HL-60/S4 treated with retinoic acid at 250 ng/mL for 4 days and 3 days (cell line): ENCODE measurements at regions not wholly inside any gene's neighbourhood (a gene's known extent, or its start where the extent isn't known, plus 50 kb on each side); places are given as distances from the start of the nearest gene placed in this dataset.

Experiments used
- in situ Hi-C: fragments of 300-500 bp; cut with MboI; formaldehyde crosslinking; loops from 2 replicates; pipeline ENCODE4 v1.7.0; 2022; ENCODE audit warnings: low sequenced_read_pairs

DNA sequence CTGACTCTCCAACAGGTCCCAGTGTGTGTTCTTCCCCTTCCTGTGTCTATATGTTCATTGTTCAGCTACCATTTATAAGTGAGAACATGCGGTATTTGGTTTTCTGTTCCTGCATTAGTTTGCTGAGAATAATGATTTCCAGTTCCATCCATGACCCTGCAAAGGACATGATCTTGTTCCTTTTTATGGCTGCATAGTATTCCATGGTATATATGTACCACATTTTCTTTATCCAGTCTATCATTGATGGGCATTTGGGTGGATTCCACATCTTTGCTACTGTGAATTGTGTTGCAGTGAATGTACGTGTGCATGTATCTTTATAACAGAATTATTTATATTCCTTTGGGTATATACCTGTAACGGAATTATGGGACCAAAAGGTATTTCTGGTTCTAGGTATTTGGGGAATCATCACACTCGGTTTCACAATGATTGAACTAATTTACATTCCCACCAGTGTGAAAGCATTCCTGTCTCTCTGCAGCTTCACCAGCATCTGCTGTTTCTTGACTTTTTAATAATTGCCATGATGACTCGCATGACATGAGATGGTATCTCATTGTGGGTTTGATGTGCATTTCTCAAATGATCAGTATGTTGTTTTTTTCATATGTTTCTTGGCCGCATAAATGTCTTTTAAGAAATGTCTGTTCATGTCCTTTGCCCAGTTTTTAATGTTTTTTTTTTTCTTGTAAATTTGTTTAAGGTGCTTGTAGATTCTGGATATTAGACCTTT is 60.2 kb downstream of the LSMEM1 start:
- in situ Hi-C loops: loop anchor here (25.0 kb wide), 2 partner anchors 346 to 871 kb away; no protein-coding TSS in a partner anchor

DNA sequence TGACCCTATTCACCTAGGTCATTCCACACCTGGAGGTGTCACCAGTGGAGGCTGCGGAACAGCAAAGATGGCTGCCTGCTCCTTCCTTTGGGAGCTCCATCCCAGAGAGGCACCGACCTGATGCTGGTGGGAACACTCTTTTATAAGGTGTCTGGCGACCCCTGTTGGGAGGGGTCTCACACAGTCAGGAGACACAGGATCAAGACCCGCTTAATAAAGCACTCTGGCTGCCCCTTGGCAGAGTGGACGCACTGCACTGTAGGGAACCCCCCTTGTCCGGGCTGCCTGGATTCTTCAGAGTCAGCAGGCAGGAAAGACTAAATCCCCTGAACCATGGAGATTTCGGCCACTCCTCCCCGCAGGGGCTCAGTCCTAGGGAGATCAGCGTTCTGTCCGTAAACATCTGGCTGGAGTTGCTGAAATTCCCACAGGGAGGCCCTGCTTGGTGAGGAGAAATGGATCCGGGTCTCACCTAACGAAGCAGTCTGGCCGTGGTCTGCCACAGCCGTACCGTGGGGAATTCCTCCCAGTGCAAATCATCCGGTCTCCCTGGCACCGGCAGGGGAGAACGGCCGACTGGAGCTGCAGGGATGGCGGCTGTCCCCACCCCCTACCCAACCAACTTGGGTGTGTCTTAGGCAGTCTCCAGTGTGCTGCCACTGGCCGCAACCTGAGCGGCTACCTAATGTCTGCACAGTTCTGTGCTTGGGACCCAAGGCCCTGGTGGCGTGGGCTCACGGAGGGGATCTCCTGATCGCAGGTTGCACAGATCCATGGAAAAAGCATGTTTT is 66.1 kb downstream of the LSMEM1 start:
- in situ Hi-C loops: loop anchor here (25.0 kb wide), 2 partner anchors 340 to 865 kb away; no protein-coding TSS in a partner anchor

DNA sequence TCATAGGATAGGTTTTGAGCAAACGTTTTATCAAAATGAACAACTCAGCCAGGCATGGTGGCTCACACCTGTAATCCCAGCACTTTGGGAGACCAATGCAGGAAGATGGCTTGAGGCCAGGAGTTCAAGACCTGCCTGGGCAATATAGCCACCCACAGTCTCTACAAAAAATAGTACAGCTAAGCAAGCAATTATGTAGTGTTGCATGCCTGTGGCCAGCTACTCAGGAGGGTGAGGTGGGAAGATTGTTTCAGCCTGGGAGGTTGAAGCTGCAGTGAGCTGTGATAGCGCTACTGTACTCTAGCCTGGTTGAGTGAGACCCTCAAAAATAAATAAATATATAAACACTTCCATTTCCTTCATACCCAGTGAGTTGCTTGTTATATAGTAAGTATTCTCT is 67.1 kb downstream of the LSMEM1 start:
- in situ Hi-C loops: loop anchor here (25.0 kb wide), 2 partner anchors 339 to 864 kb away; no protein-coding TSS in a partner anchor

DNA sequence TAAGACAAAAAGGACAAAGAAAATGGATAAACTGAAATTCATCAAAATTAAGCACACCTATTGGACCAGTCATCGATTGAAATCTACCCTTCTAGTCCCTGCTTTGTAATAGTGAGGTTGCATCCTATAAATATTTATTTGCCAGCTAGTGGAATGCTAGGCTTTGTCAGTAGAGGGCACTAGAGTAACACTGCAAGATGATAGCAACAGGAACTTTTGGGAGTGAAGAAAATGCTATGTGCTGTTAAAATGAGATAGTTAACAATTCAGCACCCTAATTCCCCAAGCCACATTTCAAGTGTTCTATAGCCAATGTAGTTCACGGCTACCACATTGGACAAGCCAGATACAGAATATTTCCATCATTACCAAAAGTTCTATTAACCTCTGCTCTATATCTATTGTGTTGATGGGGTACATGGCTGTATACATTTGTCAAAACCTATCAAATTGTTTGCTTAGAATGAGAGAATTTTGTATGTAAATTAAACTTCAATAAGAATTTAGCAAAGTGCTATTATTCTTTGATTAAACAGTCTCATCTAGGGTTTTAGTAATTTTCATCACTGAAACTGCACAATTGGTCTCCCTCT is 69.8 kb downstream of the LSMEM1 start:
- in situ Hi-C loops: loop anchor here (25.0 kb wide), 1 partner anchor 462 kb away; no protein-coding TSS in a partner anchor

DNA sequence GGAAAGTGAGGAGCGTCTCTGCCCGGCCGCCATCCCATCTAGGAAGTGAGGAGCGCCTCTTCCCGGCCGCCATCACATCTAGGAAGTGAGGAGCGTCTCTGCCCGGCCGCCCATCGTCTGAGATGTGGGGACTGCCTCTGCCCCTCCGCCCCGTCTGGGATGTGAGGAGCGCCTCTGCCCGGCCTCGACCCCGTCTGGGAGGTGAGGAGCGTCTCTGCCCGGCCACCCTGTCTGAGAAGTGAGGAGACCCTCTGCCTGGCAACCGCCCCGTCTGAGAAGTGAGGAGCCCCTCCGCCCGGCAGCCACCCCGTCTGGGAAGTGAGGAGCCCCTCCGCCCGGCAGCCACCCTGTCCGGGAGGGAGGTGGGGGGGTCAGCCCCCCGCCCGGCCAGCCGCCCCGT is 70.7 kb downstream of the LSMEM1 start:
- in situ Hi-C loops: loop anchor here (25.0 kb wide), 1 partner anchor 461 kb away; no protein-coding TSS in a partner anchor

DNA sequence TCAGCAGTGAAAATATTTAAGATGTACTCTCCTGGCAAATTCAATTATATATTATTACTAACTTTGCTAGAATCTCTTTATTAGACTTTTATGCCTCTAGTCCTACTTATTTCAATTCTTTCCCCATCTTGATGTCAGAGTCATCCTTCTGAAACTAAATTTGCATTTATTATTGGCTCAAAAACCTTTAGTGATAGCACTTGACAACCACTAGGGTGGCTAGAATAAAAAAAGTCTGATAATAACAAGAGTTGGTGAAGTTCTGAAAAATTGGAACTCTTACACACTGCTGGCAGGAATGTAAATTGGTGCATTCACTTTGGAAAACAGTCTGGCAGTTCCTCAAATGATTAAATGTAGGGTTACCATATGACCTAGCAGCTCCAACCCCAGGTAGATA is 73.8 kb downstream of the LSMEM1 start:
- in situ Hi-C loops: loop anchor here (25.0 kb wide), 1 partner anchor 458 kb away; no protein-coding TSS in a partner anchor

DNA sequence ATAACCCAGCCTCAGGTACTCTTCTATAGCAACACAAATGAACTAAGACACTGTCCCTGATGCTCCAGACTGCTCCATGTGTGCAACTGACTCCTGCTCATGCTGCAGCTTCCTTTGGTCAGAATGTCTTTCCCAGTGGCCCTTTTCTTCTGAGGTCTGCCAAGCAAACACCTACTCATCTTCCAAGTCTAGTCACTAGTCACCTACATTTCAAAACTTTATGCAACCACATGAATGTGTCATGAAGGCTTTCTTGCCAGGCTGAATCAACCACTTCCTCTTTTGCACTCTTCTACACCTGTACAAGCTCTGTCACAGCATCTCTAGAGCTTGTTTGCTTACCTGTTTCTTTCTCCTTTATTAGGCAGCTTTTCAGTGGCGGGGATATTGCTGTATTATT is 75.8 kb downstream of the LSMEM1 start:
- in situ Hi-C loops: loop anchor here (25.0 kb wide), 1 partner anchor 456 kb away; no protein-coding TSS in a partner anchor

DNA sequence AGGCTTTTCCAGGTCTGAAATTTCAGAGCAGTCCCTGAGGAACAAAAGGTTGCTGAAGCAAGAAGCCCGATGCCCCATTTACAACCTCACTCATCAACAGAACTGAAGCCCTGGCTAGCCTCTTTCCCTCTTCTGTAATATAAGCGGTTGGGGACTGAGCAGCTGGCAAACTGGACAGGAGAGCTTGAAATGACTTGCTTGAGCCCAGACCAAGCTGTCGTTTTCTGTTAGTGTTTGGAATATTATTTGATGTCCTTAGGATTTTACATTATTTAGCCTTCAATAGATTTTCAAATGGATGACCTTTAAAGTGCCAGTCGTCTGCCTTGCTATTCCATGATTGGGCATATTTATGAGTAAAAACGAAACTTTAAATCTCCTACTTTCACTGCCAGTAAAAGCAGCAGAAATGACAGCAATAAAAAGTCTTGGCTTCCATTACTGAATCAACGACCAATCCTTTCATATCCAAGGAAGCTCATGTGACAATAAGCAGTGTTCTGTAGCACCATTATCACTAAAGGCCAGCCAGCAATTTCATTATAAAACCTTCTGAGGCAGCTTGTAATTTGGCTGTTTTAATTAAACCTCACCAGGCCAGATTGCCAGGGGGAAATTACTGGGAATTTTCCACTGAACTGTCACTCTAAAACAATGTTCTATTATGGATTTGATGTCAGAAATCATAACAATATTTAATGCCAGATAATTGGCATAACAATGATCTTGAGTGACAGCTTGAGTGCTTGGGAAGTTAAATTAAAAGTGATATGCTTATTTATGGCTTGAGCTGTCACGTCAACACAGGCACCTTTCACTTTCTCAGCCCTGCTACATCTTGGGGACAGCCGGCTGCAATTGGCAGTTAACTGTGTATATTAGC is 85.9 kb downstream of the LSMEM1 start:
- in situ Hi-C loops: loop anchor here (25.0 kb wide), 1 partner anchor 446 kb away; no protein-coding TSS in a partner anchor

DNA sequence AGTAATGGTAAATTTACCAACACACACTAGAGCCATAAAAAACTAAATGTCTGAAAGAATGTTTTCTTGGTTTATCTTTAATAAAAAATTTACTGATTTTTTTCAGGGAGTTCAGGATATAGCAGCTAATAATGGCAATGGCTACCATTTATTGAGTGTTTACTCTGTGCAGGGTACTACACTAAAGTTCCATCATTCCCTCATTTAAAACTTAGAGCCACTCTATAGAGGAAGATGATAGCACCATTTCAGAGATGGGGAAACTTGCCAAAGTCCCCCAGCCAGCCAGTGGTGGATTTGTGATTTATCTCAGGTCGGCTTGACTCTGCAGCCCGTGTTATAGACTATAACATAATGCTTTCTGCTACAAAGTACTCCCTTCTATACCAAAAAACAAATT is 86.6 kb downstream of the LSMEM1 start:
- in situ Hi-C loops: loop anchor here (25.0 kb wide), 1 partner anchor 445 kb away; no protein-coding TSS in a partner anchor

DNA sequence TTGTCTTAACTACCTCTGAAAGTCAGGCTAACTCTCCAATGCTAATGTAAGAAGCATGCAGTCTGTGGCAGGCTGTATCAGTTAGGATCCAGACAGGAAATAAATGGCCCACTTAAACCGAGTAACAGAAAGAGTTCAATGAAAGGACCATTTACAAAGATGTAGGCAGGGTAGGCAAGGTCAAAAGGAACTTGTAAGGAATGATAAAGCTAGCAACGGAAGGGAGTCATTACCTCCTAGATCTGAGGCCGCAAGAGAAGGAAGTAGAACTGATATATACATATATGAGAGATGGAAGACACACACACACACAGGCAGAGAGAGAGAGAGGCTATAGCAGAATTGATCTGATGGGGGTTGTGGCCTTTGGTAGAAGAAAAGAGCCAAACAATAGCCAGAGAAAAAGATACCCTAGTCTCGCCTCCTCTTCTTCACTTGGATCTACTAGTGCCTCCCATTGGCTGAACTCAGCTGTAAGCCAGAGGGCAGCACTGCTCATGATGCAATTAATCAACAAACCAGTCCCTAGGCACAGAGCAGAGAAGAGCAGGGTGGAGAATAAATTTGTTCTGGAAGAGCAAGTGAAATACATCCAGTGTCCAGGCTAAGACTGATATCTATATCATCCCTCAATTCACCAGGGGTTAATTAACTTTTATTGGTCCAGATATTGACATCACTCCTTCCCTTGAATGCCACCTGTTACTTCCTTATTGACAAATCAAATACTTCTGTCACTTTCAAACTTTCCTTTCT is 91.2 kb downstream of the LSMEM1 start:
- in situ Hi-C loops: loop anchor here (25.0 kb wide), 1 partner anchor 440 kb away; no protein-coding TSS in a partner anchor

DNA sequence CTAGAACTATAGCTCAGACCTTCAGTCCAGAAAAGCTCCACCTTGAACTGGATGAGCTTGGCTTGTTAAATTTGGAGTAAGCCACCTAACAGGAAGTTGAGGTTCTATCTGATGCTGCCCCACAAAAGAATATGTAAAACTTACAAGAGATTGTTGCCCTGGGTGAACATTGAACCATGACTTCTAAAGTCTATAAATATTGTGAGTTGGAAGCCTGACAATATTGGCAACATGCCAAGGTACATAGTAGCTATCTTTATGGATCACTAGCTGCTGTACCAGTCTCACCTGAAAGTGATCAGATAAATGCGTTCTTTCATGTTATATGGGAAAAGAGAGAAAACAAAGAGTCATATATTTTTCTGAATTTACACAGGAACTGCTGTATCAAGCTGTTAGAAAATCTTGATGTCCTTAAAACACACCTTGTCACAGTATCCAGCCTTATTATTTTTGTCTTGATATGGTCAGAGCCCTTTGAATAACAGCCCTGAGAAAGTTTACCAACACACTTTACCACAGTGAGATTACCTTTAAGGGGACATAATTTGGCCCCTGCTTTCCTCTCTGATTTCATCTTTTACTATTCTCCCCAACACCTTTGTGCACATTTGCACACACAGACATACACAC is 92.0 kb downstream of the LSMEM1 start:
- in situ Hi-C loops: loop anchor here (25.0 kb wide), 1 partner anchor 440 kb away; no protein-coding TSS in a partner anchor

DNA sequence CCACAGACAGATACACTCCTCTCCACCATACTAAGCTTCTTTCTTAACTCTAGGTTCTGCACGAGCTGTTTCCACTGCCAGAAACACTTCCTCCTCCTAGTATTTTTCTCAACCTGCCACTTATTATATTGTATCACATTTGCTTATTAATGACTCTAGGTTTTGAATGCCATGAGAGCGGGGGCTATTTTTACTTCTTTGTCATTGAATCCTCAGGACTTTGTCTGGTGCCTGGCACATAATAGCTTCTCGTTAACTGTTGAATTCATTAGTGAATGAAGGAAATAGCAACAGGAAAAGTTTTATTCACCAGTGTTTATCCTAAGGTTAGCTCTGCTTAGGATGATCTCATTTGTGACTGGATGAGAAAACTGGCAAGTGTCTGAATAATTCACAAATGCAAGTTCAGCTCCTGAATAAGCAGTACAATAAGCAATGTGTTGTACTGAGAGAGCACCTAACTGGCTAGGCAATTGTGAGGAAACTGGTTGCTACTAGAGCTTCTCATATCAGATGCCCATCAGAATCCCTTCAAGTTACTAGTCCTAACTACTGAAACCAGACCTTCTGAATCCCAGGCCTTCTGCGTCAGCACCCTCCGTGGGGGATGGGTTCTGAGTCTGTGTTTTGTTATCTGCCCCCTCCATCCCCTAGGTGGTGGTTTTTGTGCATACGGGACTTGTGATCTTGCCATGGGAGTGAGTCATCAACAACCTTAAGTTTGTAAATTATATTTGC is 92.7 kb downstream of the LSMEM1 start:
- in situ Hi-C loops: loop anchor here (25.0 kb wide), 1 partner anchor 439 kb away; no protein-coding TSS in a partner anchor

DNA sequence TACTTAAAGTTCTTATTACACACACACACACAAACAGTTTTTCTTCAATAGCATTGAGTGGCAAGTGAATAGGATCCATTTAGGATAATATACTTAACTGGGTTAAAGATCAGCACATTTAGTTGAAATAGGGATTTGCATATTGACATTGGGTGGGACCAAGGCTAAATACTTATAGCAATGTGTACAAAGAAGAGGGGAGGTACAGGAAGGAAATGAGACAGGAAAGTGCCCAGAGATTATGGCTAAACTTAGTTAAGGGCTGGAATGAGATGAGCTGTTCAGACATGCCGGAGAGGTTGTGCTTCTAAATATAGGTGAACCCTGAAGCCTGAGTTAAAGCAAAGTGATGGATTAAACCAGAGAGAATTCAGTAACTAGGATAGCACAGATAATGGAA is 95.1 kb downstream of the LSMEM1 start:
- in situ Hi-C loops: no loop called here

DNA sequence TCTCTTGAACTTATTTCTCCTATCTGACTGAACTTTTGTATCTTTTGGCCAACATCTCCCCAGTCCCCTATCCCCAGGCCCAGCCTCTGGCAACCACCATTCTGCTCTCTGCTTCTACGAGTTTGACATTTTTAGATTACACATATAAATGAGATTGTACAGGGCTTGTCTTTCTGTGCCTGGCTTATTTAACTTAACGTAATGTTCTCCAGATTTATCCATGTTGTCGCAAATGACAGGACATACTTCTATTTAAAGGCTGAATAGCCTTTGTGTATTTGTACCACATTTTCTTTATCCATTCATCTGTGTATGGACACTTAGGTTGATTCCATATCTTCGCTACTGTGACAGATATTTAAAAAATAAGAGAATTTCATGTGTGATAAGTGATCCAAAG is 98.6 kb downstream of the LSMEM1 start:
- in situ Hi-C loops: no loop called here

DNA sequence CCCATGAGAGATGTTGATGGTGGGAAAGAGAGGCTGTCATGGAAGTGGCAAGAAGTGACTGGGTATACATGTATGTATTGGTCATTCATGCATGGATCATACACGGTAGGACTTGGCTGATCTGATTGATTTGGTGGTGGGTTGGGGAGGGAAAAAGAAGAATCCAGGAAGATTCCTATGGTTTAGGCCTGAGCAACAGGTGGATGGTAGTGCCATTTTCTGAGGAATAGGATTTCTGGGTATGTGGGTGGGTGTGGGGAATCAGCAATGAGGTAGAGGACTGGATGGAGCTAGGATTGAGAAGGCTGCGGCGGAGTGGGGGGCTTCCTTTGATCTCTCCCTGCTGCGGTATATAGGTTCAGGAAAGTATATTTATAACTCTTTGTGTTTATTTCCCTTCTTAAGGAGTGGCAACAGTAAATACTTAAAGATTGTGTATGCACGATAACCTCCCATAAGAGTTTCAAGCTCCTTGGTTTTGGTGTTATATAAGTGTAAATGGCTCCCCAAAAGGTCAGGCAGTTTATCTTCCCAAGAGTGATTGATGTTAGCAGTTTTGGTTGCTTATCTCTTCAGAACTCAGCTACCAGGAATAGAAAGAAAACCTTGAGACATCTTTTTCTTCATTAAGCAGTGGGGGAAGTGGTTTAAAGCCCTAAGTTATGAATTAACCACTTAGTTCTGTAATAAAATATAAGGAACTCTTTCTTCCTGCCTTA is 100.1 kb downstream of the LSMEM1 start:
- in situ Hi-C loops: no loop called here

DNA sequence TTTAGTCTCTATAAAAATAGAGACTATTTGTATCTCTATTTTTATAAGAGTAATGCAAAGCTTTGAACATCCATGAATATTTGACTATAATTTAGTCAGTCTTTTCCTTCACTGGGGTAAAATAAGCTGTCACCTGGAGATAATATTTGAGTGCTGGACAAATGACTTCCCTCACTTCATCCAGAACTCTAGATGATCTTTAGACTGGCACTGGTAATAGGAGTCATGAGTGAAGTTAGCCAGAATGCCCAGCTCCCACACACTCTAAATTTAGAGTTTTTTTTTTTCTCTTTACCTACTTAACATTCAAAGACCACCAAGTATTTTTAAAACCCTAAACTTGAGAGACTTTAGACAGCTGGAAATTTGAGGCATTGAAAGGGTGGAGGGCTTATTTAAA is 100.7 kb downstream of the LSMEM1 start:
- in situ Hi-C loops: no loop called here

DNA sequence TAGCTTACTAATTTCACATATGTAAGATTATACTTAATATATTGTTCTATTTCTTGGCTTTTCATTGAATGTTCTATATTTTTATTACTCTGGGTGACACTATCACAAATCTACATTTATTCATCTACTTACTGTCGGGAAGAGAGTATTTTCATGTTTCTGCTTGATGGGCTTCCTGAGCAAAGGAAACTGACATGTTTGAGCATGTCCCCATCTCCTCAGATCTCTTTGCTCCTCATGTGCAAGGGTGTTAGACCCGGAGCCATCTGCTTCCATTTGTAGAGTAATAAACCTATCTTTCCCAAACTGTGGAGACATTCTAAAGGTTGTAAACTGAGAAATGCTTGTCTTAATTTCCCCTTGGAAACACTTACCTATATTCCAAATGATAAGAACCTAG is 103.5 kb downstream of the LSMEM1 start:
- in situ Hi-C loops: no loop called here

DNA sequence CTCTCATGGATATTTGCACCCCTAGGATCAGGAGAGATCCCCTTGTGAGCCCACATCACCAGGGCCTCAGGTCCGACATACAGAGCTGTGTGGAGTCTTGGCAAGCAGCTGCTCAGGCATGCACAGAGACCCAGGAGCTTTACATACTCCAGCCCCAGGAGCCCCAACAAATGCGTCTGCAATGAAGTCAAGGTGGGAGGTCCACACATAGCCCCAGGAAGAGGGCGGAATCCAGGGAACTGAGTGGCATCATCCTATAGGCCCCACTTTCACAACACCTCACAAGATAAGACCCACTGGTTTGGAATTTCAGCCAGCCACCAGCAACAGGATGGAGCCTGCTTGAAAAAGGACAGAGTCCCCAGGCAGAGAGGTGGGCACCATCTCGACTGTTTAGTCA is 106.7 kb downstream of the LSMEM1 start:
- in situ Hi-C loops: no loop called here
